NCI-H2196 treated with DMSO at 0.1 percent for 48 hours (cell line): ENCODE measurements at regions not wholly inside any gene's neighbourhood (a gene's known extent, or its start where the extent isn't known, plus 50 kb on each side); places are given as distances from the start of the nearest gene placed in this dataset.

Experiments used
- DNase-seq: peaks from one replicate; lab custom pipeline; 2025; ENCODE audit not compliant: unreplicated experiment; lab: John Stamatoyannopoulos, UW

- DNase-seq, result no peak
Measured at GRCh38 chr15:93829115-93829870, 402.1 kb upstream of the MCTP2 start.

GRCh38 chr15:93826790-93827189 is 404.6 kb upstream of the MCTP2 start:
- no peak for DNase-seq

- no peak for DNase-seq
Measured at GRCh38 chr15:93826293-93826692, 405.1 kb upstream of the MCTP2 start.

GRCh38 chr15:93825682-93826081 is 405.7 kb upstream of the MCTP2 start:
- DNase-seq, result no peak

- no peak for DNase-seq
Measured at GRCh38 chr15:93823971-93824913, 407.1 kb upstream of the MCTP2 start.

GRCh38 chr15:93820566-93820965 is 410.8 kb upstream of the MCTP2 start:
- DNase-seq, result no peak

GRCh38 chr15:93819826-93820225 is 411.5 kb upstream of the MCTP2 start:
- no peak for DNase-seq

GRCh38 chr15:93816815-93817214 is 414.5 kb upstream of the MCTP2 start:
- no peak for DNase-seq

- DNase-seq, result no peak
Measured at GRCh38 chr15:93811305-93811704, 420.1 kb upstream of the MCTP2 start.

GRCh38 chr15:93809516-93809915 is 421.8 kb upstream of the MCTP2 start:
- no peak for DNase-seq

GRCh38 chr15:93803421-93804152 is 427.8 kb upstream of the MCTP2 start:
- DNase-seq, result no peak

GRCh38 chr15:93801206-93801605 is 430.2 kb upstream of the MCTP2 start:
- no peak for DNase-seq

- no peak for DNase-seq
Measured at GRCh38 chr15:93800805-93801204, 430.6 kb upstream of the MCTP2 start.

- no peak for DNase-seq
Measured at GRCh38 chr15:93789441-93789840, 441.9 kb upstream of the MCTP2 start.

GRCh38 chr15:93780073-93780472 is 451.3 kb upstream of the MCTP2 start:
- no peak for DNase-seq

- DNase-seq, result no peak
Measured at GRCh38 chr15:93779341-93779740, 452.0 kb upstream of the MCTP2 start.

- DNase-seq, result no peak
Measured at GRCh38 chr15:93771196-93772030, 459.9 kb upstream of the MCTP2 start.

- DNase-seq, result no peak
Measured at GRCh38 chr15:93770788-93771187, 460.6 kb upstream of the MCTP2 start.

GRCh38 chr15:93762036-93762435 is 469.3 kb upstream of the MCTP2 start:
- DNase-seq, result no peak

GRCh38 chr15:93759629-93760028 is 471.7 kb upstream of the MCTP2 start:
- DNase-seq, result no peak

GRCh38 chr15:93758824-93759223 is 472.5 kb upstream of the MCTP2 start:
- DNase-seq, result no peak
